ENCODE measurements at regions not wholly inside any gene's neighbourhood (a gene's known extent, or its start where the extent isn't known, plus 50 kb on each side); places are given as distances from the start of the nearest gene placed in this dataset.

GRCh38 chr18:55024564-55024963 is 65.3 kb upstream of the CCDC68 start:
- Histone ChIP-seq H3K36me3 (ENCODE audit: control insufficient read depth in 4 of 4, insufficient read depth in 4 of 4, low read length in 4 of 4) (no peaks in the 10 kb centered on the region), H3K4me3 (no peak overlapping the region), H3K9me3 (ENCODE audit: control insufficient read depth in 4 of 4, insufficient read depth in 3 of 4, low read length in 3 of 4) (no peaks in the 10 kb centered on the region), H3K27ac (ENCODE audit: low read depth in 1 of 2, low read length in 1 of 2) (no peak overlapping the region), H3K9ac (ENCODE audit: insufficient read depth in 1 of 2, low read length in 2 of 2) (no peak overlapping the region), H3K27me3 (ENCODE audit: control insufficient read depth in 3 of 3, insufficient read depth in 3 of 3, low read length in 2 of 3) (no peaks in the 10 kb centered on the region), H3K4me1 (ENCODE audit: control insufficient read depth in 5 of 5, insufficient read depth in 5 of 5, low read length in 5 of 5) (no peaks in the 10 kb centered on the region)
- ATAC-seq (ENCODE audit: insufficient read depth, low FRiP score) (no peak), DNase-seq (no peak)
- no peak for TF ChIP-seq CTCF (IDR thresholded peaks at IDR 0.05; ENCODE audit: control extremely low read depth, extremely low read depth)

- H3K27ac ChIP-seq (ENCODE audit: low read depth in 1 of 2, low read length in 1 of 2) = no peak overlapping the region
- no peak overlapping the region for H3K9ac ChIP-seq (ENCODE audit: insufficient read depth in 1 of 2, low read length in 2 of 2)
- no peak overlapping the region for H3K4me3 ChIP-seq
- no peaks in the 10 kb centered on the region for H3K27me3 ChIP-seq (ENCODE audit: control insufficient read depth in 3 of 3, insufficient read depth in 3 of 3, low read length in 2 of 3)
- ATAC-seq (ENCODE audit: insufficient read depth, low FRiP score) = no peak
- TF ChIP-seq CTCF (IDR thresholded peaks at IDR 0.05; ENCODE audit: control extremely low read depth, extremely low read depth) = no peak
- DNase-seq = no peak
- no peaks in the 10 kb centered on the region for H3K4me1 ChIP-seq (ENCODE audit: control insufficient read depth in 5 of 5, insufficient read depth in 5 of 5, low read length in 5 of 5)
- no peaks in the 10 kb centered on the region for H3K36me3 ChIP-seq (ENCODE audit: control insufficient read depth in 4 of 4, insufficient read depth in 4 of 4, low read length in 4 of 4)
- no peaks in the 10 kb centered on the region for H3K9me3 ChIP-seq (ENCODE audit: control insufficient read depth in 4 of 4, insufficient read depth in 3 of 4, low read length in 3 of 4)
Measured at GRCh38 chr18:55018602-55019001, 59.3 kb upstream of the CCDC68 start.

GRCh38 chr18:55014095-55014494 is 54.8 kb upstream of the CCDC68 start:
- Histone ChIP-seq H3K27me3 (ENCODE audit: control insufficient read depth in 3 of 3, insufficient read depth in 3 of 3, low read length in 2 of 3) (no peaks in the 10 kb centered on the region), H3K4me3 (no peak overlapping the region), H3K9me3 (ENCODE audit: control insufficient read depth in 4 of 4, insufficient read depth in 3 of 4, low read length in 3 of 4) (no peaks in the 10 kb centered on the region), H3K9ac (ENCODE audit: insufficient read depth in 1 of 2, low read length in 2 of 2) (no peak overlapping the region), H3K36me3 (ENCODE audit: control insufficient read depth in 4 of 4, insufficient read depth in 4 of 4, low read length in 4 of 4) (no peaks in the 10 kb centered on the region), H3K27ac (ENCODE audit: low read depth in 1 of 2, low read length in 1 of 2) (no peak overlapping the region), H3K4me1 (ENCODE audit: control insufficient read depth in 5 of 5, insufficient read depth in 5 of 5, low read length in 5 of 5) (no peaks in the 10 kb centered on the region)
- DNase-seq (no peak), ATAC-seq (ENCODE audit: insufficient read depth, low FRiP score) (no peak)
- no peak for TF ChIP-seq CTCF (IDR thresholded peaks at IDR 0.05; ENCODE audit: control extremely low read depth, extremely low read depth)
- WGBS, 2 donors = 92 to 94% methylated on average over 3 of the region's 3 CpGs

- H3K27me3 ChIP-seq (ENCODE audit: control insufficient read depth in 3 of 3, insufficient read depth in 3 of 3, low read length in 2 of 3) = no peaks in the 10 kb centered on the region
- no peaks in the 10 kb centered on the region for H3K36me3 ChIP-seq (ENCODE audit: control insufficient read depth in 4 of 4, insufficient read depth in 4 of 4, low read length in 4 of 4)
- no peaks in the 10 kb centered on the region for H3K4me1 ChIP-seq (ENCODE audit: control insufficient read depth in 5 of 5, insufficient read depth in 5 of 5, low read length in 5 of 5)
- no peaks in the 10 kb centered on the region for H3K9me3 ChIP-seq (ENCODE audit: control insufficient read depth in 4 of 4, insufficient read depth in 3 of 4, low read length in 3 of 4)
- H3K4me3 ChIP-seq = no peak overlapping the region
- no peak for ATAC-seq (ENCODE audit: insufficient read depth, low FRiP score)
- no peak overlapping the region for H3K27ac ChIP-seq (ENCODE audit: low read depth in 1 of 2, low read length in 1 of 2)
- H3K9ac ChIP-seq (ENCODE audit: insufficient read depth in 1 of 2, low read length in 2 of 2) = no peak overlapping the region
- no peak for TF ChIP-seq CTCF (IDR thresholded peaks at IDR 0.05; ENCODE audit: control extremely low read depth, extremely low read depth)
- DNase-seq = no peak
Measured at GRCh38 chr18:55013685-55014084, 54.4 kb upstream of the CCDC68 start.

All from lung (tissue), 11 donors.